ENCODE measurements at regions not wholly inside any gene's neighbourhood (a gene's known extent, or its start where the extent isn't known, plus 50 kb on each side); places are given as distances from the start of the nearest gene placed in this dataset.

DNA sequence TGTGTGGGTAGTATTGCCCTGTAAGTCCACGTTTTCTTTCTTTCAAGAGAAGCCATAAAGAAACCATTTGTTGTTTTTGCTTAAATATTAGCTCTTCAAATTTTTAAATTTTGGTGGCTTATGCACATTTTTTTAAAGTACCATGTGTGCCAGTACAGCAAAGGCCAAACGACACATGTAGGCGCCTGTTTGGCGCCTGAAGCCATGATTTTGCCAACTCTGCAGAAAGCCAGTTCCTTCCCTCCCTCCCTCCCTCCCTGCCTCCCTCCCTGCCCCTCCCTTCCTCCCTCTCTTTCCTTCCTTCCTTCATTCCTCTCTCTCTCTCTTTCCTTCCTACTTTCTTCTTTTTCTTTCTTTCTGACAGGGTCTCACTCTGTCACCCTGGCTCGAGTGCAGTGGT lies 65.9 kb upstream of the LIMCH1 start:
- no peak for DNase-seq (ENCODE audit: low spot score)
- TF ChIP-seq, protein P1, sequence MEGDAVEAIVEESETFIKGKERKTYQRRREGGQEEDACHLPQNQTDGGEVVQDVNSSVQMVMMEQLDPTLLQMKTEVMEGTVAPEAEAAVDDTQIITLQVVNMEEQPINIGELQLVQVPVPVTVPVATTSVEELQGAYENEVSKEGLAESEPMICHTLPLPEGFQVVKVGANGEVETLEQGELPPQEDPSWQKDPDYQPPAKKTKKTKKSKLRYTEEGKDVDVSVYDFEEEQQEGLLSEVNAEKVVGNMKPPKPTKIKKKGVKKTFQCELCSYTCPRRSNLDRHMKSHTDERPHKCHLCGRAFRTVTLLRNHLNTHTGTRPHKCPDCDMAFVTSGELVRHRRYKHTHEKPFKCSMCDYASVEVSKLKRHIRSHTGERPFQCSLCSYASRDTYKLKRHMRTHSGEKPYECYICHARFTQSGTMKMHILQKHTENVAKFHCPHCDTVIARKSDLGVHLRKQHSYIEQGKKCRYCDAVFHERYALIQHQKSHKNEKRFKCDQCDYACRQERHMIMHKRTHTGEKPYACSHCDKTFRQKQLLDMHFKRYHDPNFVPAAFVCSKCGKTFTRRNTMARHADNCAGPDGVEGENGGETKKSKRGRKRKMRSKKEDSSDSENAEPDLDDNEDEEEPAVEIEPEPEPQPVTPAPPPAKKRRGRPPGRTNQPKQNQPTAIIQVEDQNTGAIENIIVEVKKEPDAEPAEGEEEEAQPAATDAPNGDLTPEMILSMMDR (IDR thresholded peaks at IDR 0.05): no peak

GRCh38 chr4:41473176-41473575 lies 64.8 kb upstream of the LIMCH1 start:
- DNase-seq (ENCODE audit: low spot score): no peak
- TF ChIP-seq, protein P1 (IDR thresholded peaks at IDR 0.05): no peak
- no peak for ATAC-seq (ENCODE audit: low FRiP score)

More for the DNA sequence above, 65.9 kb upstream of the LIMCH1 start:
- no peak for ATAC-seq (ENCODE audit: low FRiP score)

- ATAC-seq (ENCODE audit: low FRiP score) (no peak), DNase-seq (ENCODE audit: low spot score) (no peak)
- TF ChIP-seq, protein P1 (IDR thresholded peaks at IDR 0.05): no peak
Observed at GRCh38 chr4:41475402-41475801, 62.6 kb upstream of the LIMCH1 start.

GRCh38 chr4:41476310-41476885 lies 61.6 kb upstream of the LIMCH1 start:
- TF ChIP-seq, protein P1 (IDR thresholded peaks at IDR 0.05): no peak
- DNase-seq (ENCODE audit: low spot score) (no peak), ATAC-seq (ENCODE audit: low FRiP score) (no peak)

DNA sequence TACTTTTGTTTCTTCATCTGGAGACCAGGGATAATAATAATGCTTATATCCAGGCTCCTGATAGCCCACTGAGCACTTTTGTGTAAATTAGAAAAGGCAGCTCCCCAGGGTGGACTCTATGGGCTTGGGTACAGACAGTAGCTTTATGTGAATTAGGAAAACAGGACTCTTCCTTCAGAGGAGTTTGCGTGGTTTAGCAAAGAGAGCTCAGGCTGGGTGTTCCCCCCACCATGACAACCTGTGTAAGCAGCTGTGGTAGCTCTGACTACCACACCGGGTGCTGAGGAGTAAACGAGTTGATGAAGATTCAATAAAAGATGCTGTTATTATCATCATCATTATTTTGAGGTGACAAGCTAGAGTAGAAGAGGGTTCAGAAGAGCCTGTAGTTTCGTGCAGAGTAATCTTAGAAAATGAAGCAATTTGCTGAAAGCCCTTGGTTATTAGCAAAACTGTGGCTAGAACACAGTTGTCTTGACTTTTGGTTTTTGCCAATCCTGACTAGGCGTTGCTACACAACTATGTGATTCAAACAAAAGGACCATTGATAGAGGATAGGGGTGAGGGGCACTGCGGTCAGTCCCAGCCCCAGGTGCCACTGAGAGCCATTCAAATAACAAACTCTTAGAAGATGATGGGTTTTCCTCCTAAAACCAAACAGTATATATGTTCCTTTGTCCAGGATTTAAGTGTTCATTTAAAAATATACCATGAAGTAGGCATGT lies 60.6 kb upstream of the LIMCH1 start:
- TF ChIP-seq, protein P1 (IDR thresholded peaks at IDR 0.05): no peak
- DNase-seq (ENCODE audit: low spot score) (no peak), ATAC-seq (ENCODE audit: low FRiP score) (no peak)

GRCh38 chr4:41478518-41478917 lies 59.4 kb upstream of the LIMCH1 start:
- DNase-seq (ENCODE audit: low spot score): no peak
- ATAC-seq (ENCODE audit: low FRiP score): no peak
- TF ChIP-seq, protein P1 (IDR thresholded peaks at IDR 0.05): no peak

- DNase-seq (ENCODE audit: low spot score) (no peak), ATAC-seq (ENCODE audit: low FRiP score) (no peak)
- TF ChIP-seq, protein P1 (IDR thresholded peaks at IDR 0.05): no peak
Observed at GRCh38 chr4:41480896-41481311, 57.1 kb upstream of the LIMCH1 start.

All from omental fat pad (tissue), 3 donors.